Stimulated activated CD8-positive, alpha-beta memory T cell treated with anti-CD3 and anti-CD28 coated beads, Interleukin-4, amount 100 ng/mL, for 4 hours (primary cell): ENCODE measurements at regions not wholly inside any gene's neighbourhood (a gene's known extent, or its start where the extent isn't known, plus 50 kb on each side); places are given as distances from the start of the nearest gene placed in this dataset.

ENCODE experiments used
- DNase-seq, 2 donors: peaks; one replicate each; pipeline ENCODE4 v3.0.0-alpha.2; 2020; ENCODE audit warnings: low read depth in 2 of 2, low spot score in 1 of 2

GRCh38 chr1:199383793-199384192 is 643.7 kb upstream of the NR5A2 start:
- no peak for DNase-seq

GRCh38 chr1:199394856-199395255 is 632.7 kb upstream of the NR5A2 start:
- no peak for DNase-seq

GRCh38 chr1:199396456-199396855 is 631.1 kb upstream of the NR5A2 start:
- DNase-seq: no peak

- no peak for DNase-seq
Measured at GRCh38 chr1:199399996-199400724, 627.4 kb upstream of the NR5A2 start.

GRCh38 chr1:199403531-199404116 is 623.9 kb upstream of the NR5A2 start:
- DNase-seq: no peak

- DNase-seq: no peak
Measured at GRCh38 chr1:199404191-199404590, 623.3 kb upstream of the NR5A2 start.

GRCh38 chr1:199404976-199405375 is 622.5 kb upstream of the NR5A2 start:
- no peak for DNase-seq

- DNase-seq: no peak
Measured at GRCh38 chr1:199405634-199406196, 621.8 kb upstream of the NR5A2 start.

GRCh38 chr1:199410462-199410861 is 617.0 kb upstream of the NR5A2 start:
- no peak for DNase-seq

- no peak for DNase-seq
Measured at GRCh38 chr1:199411506-199411905, 616.0 kb upstream of the NR5A2 start.

- no peak for DNase-seq
Measured at GRCh38 chr1:199422206-199422605, 605.3 kb upstream of the NR5A2 start.

- DNase-seq: no peak
Measured at GRCh38 chr1:199447906-199448305, 579.6 kb upstream of the NR5A2 start.

- DNase-seq: no peak
Measured at GRCh38 chr1:199448646-199449045, 578.9 kb upstream of the NR5A2 start.

- no peak for DNase-seq
Measured at GRCh38 chr1:199449221-199449620, 578.3 kb upstream of the NR5A2 start.

- DNase-seq: no peak
Measured at GRCh38 chr1:199449681-199450080, 577.8 kb upstream of the NR5A2 start.

GRCh38 chr1:199452627-199453026 is 574.9 kb upstream of the NR5A2 start:
- no peak for DNase-seq

GRCh38 chr1:199453723-199454122 is 573.8 kb upstream of the NR5A2 start:
- no peak for DNase-seq

- no peak for DNase-seq
Measured at GRCh38 chr1:199460933-199461332, 566.6 kb upstream of the NR5A2 start.

- no peak for DNase-seq
Measured at GRCh38 chr1:199463521-199464127, 563.9 kb upstream of the NR5A2 start.

- DNase-seq: no peak
Measured at GRCh38 chr1:199466961-199467360, 560.5 kb upstream of the NR5A2 start.

- DNase-seq: no peak
Measured at GRCh38 chr1:199472018-199472417, 555.5 kb upstream of the NR5A2 start.

- no peak for DNase-seq
Measured at GRCh38 chr1:199472978-199473377, 554.5 kb upstream of the NR5A2 start.
